ENCODE measurements at regions not wholly inside any gene's neighbourhood (a gene's known extent, or its start where the extent isn't known, plus 50 kb on each side); places are given as distances from the start of the nearest gene placed in this dataset.

DNA sequence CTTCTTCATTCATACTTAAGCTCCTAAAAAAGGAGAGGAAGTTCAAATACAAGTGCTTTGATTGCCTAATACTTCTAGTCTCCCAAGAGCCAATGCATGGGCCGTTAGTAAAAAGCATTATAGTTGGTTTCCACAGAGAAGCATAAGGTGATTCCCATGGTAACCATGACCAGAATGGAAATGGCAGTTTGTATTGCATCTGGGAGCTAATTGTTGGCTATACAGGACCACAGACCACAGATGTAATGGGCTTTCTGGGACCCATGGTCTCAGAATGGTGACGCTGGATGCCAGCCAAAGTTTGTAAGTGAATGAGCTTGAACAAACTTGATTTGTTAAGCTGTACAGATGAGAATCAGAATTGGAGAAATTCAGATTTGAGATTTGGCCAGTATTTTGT is 333.9 kb upstream of the C11orf87 start:
- intact Hi-C loops (cut with DNase I): no loop called here
- DNase-seq (ENCODE audit: low spot score): no peak

DNA sequence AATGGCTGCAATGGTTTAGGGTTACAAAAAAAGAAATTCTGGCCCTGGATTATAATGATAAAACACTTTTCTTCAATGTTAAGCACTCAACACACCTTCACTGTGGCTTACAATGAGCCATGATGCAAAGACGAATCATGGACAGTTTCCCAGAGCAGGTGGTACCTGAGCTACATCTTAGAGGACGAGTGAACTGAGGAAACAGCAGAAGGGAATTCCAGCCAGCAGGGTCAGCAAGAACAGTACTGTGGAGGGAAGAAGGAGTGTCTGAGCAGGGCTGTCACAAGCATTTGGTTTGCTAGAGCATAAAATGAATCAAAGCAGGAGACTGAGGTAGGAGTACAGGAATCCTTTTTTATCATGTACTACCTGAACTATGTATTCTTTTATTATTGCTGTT is 332.8 kb upstream of the C11orf87 start:
- intact Hi-C loops (cut with DNase I): no loop called here
- no peak for DNase-seq (ENCODE audit: low spot score)

DNA sequence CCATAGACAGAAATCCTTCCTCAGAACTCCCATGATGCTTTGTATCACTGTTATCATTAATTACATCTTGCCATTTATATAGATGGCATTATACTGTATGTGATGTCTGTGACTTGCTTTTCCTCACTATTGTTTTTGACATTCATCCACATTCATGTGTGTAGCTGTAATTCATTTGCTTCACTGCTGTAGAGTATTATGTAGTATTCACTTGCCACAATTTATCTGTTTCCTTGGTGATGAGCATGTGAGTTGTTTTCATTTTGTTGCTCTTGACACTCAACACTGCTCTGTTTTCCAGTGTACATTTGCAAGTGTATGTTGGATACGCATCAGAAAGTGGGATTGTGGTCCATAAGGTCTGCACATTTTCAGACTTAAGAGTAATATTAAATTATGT is 328.6 kb upstream of the C11orf87 start:
- intact Hi-C loops (cut with DNase I): no loop called here
- DNase-seq (ENCODE audit: low spot score): no peak

DNA sequence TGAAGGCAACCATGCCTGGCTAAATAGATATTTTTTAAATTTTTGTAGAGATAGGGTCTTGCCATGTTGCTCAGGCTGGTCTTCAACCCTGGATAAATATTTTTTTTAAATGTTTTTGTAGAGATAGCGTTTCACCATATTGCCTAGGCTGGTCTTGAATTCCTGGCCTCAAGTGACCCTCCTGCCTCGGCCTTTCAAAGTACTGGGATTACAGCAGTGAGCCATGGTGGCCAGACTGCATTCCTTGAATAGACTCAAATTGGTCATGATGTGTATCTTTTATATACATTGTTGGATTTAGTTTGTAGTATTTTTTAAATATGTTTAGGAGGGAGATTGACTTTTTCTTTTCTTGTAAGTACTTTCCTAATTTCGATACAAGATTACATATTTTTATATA is 325.7 kb upstream of the C11orf87 start:
- intact Hi-C loops (cut with DNase I): no loop called here
- DNase-seq (ENCODE audit: low spot score): no peak

DNA sequence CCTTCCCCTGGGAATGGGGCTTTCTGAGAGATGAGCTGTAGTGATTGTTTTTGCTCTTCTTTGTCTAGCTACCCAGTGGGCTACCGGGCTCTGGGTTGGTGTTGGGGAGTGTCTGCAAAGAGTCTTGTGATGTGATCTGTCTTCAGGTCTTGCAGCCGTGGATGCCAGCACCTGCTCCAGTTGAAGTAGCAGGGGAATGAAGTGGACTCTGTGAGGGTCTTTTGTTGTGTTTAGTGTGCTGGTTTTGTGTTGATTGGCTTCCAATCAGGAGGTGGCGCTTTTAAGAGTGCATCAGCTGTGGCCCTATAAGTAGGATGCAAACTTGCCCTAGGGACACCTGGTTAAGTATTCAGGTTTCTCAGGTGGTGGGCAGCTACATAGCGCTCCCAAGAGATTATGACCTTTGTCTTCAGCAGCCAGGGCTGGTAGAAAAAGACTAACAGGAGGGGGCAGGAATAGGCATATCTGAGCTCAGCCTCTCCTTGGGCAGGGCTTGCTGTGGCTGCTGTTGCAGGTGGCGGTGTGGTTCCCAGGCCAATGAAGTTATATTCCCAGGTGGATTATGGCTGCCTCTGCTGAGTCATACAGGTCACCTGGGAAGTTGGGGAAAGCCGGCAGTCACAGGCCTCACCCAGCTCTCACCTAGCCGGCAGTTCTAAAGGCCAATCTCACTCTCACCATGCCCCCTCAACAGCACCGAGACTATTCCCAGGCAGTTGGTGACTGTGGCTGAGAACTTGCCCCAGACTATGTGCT is 315.7 kb upstream of the C11orf87 start:
- intact Hi-C loops (cut with DNase I): no loop called here
- DNase-seq (ENCODE audit: low spot score): no peak

DNA sequence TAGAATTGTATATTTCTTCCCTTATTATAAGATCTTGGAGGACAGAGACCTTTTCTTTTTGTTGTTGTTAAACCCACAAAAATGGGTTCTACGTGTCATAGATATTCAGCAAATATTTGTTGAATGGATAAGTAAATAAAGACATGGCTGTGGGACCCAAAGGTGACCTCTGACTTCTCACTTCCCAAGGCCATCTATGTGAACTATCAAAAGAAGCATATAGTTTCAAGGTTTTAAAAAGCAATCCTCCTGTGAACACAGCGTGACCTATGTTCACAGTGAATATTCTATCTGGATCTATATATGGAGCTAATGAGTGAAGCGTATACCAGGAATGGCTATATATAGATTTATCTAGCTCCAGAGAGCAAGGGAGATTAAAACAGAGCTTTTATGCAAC is 312.8 kb upstream of the C11orf87 start:
- no peak for DNase-seq (ENCODE audit: low spot score)
- intact Hi-C loops (cut with DNase I): no loop called here

DNA sequence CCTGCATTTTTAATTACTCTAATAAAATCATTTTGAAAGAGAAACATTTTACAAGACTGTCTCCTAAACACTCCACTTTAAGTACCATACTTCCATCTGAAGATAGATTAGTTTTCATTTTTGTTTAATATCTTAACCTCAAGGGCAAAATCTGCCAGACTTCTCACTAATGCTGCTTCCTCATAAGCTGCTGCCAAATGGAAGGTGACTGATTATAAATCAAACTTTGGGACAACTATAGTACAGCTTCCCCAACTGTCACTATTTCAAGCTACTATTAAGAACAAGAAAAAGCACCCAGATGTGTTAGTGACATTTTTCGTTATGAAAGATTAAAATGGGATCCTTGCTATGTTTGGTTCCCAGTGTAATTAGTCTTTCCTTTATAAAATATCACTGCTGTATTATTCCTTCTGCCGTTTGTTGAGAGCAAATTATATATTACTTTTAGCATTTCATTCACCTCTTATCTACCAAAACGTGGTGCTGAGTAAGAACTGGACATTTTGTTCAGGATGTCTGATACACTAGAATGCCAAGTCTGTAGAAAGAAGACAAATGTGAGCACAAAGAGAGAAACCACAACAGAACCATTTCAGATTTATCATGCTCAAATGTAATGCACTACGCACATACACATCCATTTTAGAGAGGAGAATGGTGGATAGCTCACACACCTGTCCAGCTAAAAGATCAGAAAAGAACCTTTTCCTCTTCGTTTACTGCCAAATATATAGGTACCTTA is 312.2 kb upstream of the C11orf87 start:
- intact Hi-C loops (cut with DNase I): no loop called here
- DNase-seq (ENCODE audit: low spot score): no peak

DNA sequence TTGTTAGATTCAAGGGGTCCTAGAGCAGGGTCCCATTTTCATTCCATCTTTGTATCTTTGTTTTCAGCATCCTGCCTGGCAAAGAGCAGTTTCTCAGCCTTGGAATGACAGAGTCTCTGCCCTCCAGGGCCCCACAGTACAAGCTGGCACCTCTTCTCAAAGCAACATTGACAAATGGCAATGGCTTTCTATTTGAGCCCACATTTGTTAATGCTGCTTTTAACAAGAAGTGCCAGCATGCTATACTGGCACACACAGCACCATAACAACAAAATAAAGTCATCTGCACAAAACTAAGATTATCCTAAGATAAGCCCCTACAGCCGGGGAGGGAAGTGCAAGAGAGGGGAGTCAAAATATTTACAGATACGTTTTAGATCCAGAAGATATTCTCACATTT is 309.7 kb upstream of the C11orf87 start:
- intact Hi-C loops (cut with DNase I): no loop called here
- DNase-seq (ENCODE audit: low spot score): no peak

DNA sequence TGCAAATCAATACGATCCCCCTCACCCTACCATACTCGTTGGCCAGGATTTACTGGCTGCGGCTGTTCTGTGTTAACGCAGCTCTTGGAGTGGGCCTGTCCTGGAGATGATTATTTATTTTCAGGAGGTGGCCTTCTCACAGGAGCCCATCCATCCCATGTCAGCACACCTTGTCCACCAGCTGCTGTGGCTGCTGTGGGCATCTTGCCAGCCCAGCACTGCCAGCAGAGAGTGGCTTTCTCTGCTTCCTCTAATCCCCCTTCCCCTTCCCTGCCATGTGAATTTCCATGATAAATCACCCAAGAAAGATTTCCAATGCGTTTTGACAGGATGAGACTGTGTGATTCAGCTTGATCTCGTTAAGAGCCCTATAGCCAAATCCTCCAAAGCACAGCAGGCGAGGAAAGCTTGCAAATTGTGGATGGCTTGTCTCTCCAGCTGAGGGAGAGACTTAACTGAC is 309.1 kb upstream of the C11orf87 start:
- intact Hi-C loops (cut with DNase I): no loop called here
- no peak for DNase-seq (ENCODE audit: low spot score)

DNA sequence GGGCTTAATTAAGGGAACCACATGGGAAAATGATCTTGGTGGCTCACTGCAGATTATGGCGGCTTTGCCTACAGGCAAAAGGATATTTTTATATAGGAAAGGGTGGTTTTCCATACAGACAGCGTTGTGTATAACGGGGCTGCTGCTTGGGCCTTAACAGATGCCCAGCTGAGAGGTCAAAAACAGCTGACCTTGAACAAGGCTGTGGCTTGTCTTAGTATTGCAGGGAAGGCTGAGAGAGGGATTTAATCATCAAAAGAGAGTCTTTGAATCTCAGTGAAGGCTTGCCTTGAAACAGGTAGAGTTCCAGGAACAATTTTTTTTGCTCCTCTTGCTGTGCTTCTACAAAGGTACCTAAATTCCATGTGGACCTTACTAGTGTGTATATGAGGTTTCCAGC is 301.6 kb upstream of the C11orf87 start:
- intact Hi-C loops (cut with DNase I): no loop called here
- no peak for DNase-seq (ENCODE audit: low spot score)

DNA sequence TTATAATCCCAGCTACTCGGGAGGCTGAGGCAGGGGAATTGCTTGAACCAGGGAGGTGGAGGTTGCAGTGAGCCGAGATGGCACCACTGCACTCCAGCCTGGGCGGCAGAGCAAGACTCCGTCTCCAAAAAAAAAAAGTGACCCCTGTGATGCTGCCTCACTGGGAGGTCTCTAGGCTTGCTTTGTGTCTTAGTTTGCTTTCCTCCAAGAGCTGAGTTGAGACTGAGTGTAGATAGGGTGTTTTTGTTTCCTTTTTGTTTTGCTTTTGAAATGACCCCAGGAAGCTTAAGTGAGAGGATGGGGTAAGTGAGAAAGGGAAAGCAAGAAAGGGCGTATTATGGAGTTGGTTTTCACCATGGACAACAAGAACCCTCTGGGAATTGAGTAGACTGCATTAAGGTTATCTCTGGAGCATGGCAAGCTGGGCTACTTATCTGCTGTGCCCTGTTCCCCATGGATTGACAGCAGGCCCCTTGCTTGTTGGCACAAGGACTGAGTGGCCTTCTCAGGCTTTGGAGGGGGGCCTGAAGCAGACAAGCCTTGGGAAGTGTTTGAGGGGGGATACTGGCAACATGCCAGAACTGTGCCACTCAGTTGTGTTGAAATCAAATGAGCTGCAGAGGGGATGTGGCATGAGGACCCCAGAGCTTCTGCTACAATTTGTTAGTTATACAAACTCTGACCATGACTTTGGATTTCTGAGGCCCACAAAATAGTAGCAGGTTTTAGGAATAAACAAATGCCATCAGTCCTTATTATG is 300.6 kb upstream of the C11orf87 start:
- intact Hi-C loops (cut with DNase I): no loop called here
- no peak for DNase-seq (ENCODE audit: low spot score)

DNA sequence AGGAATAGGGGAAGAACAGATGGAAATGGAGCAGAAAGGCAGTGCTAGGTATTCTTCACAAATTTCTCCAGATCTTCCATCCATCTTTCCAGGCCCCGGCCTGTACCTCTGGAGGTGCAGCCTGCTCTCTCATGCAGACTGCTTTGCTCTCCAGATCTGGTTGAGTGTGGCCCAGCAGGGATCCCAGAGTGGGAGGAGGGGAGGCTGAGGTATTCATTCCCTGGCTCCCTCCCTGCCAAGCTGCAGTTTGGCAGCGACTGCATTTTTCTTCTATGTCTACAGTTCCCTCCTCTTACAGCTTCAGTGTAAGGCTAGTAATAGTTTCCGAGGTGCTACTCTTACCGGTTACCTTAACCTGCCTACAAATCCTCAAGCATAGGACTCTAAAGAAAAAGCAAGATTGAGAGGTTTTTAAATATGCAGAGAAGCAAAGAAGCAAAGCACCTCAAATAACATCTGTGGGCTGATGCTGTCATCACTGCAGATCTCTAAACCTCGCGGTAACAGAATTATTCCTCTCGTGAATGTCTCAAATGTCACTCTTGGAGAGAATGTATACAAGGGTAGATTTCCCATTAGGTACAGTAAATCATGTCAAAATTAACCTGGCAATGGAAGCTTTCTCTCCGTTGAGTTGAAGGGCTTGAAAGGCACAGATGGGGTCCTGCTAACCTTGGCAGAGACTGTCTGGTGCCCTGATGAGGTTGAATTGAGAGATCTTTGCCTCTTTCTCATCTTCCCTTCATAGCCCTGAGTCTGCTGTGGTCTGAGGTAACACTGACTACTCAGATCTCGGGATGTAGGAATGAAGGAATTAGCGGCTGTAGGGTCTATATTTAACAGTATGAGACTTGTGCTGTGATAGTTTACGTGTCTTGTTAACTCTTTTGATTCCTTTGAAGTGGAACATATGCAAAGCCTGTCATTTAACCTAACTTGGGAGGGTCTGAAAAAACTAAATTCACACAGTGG is 297.9 kb upstream of the C11orf87 start:
- DNase-seq (ENCODE audit: low spot score): no peak

DNA sequence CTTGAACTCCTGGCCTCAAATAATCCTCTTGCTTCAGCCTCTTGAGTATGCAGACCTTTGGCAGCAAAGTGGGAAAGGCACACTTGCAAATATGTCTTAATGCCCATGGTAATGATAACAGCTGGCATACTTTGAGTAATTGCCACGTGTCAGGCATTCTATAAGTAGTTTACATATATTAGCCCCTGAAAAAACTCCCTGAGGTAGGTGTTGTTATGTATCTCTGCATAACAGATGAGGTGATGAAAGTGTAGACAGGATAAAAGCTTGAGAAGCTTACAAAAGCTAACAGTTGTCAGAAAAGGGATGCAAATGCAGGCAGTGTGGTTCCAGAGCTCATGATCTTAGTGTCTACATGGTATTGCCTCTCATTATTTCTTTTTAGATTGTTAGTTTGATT is 291.1 kb upstream of the C11orf87 start:
- intact Hi-C loops (cut with DNase I): no loop called here
- DNase-seq (ENCODE audit: low spot score): no peak

More for the DNA sequence above, 297.9 kb upstream of the C11orf87 start:
- intact Hi-C loops (cut with DNase I): no loop called here

DNA sequence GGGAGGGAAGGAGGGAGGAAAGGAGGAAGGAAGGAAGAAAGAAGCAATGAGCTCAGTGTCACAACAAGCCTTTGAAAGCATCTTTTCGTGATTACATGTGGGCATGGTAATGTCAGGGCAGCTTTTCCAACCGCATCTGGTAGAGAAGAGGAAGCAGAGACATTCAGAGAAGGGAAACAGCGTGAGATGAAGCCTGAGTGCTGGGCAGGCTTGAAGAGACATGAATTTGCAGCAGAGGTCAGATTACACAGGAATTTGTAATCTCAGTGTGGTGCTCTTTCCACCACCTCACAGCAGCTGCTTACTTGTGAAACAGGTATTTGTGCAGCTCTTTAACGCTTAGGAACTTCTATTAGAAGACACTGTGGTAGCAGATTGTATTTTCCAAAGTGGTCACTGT is 289.5 kb upstream of the C11orf87 start:
- intact Hi-C loops (cut with DNase I): no loop called here
- DNase-seq (ENCODE audit: low spot score): no peak

DNA sequence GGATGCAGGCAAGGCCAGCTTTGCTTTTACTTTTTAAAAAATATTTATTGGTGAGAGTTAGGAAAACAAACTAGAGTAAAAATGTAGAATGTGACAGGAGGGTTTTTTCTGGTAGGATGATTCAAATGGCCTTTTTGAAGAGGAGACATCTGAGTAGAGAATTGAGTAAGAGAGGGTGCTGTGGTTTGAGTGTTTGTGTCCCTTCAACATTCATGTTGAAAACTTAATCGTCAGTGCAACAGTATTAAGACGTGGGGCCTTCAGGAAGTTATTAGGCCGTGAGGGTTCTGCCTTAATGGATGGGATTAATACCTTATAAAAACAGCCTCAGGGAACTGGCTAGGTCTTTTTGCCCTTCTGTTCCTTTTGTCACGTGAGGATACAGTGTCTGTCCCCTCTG is 288.8 kb upstream of the C11orf87 start:
- intact Hi-C loops (cut with DNase I): no loop called here
- no peak for DNase-seq (ENCODE audit: low spot score)

DNA sequence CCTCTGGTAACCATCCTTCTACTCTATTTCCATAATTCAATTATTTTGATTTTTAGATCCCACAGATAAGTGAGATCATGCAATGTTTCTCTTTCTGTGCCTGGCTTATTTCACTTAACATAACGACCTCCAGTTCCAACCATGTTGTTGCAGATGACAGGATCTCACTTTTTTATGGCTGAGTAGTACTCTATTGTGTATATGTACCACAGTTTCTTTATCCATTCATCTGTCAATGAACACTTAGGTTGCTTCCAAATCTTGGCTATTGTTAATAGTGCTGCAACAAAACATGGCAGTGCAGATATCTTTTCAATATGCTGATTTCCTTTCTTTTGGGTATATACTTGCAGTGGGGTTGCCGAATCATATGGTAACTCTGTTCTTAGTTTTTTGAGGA is 286.4 kb upstream of the C11orf87 start:
- intact Hi-C loops (cut with DNase I): no loop called here
- DNase-seq (ENCODE audit: low spot score): no peak

DNA sequence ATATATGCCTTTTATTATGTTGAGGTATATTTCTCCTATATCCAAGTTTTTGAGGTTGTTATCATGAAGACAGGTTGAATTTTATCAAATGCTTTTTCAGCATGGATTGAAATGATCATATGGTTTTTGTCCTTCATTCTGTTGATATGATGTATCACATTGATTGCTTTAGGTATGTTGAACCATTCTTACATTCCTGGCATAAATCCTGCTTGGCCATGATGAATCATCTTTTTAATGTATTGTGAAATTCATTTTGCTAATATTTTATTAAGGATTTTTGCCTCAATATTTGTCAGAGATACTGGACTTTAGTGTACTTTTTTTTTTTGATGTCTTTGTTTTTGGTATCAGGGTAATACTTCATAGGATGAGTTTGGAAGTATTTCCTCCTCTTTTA is 283.8 kb upstream of the C11orf87 start:
- DNase-seq (ENCODE audit: low spot score): no peak
- intact Hi-C loops (cut with DNase I): no loop called here

DNA sequence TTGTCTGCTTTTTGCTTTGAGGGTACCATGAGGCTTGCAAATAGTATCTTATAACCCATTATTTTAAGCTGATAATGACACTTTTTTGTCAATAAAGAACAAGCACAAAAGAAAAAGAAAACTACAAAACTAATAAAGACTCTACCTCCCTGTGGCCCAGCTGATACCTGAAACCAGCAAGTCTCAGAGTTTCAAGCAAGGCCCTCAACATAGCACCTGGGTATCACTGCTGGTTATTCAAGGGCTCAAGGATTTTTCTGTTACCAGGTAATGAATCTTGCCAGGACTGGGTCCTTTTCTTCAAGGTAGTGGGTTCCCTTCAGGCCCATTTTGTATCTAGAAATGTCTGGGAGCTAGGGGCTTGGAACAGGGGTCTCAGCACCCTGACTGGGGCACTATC is 281.6 kb upstream of the C11orf87 start:
- intact Hi-C loops (cut with DNase I): no loop called here
- DNase-seq (ENCODE audit: low spot score): no peak

DNA sequence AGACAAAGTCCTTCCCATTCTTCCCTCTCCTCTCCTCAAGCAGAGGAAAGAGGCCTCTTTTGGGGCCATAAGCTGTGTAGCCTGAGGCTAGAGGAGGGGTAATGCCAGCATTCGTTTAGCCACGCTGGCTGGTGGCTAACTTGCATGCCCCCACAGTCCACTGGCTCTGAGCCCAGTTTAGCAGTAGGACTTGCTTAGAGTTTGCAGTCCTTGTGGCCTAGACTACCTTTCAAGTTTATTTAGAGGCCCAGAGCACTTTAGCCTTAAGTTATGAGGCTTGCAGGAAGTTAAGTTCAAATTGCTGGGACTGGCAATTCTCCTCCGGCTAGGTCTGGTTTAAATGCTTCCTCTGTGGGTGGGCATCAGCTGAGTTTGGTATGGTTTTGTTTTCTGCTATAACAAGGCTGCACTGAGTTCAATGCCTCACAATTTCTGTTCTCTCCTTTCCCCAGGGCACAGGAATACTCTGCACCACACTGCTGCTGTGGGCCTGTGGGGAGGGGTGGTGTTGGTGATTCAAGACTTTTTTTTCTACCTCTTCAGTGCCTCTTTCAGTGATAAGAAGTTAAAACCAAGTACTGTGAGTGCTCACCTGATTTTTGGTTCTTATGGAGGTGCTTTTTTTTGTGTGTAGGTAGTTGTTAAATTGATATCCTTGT is 281.0 kb upstream of the C11orf87 start:
- intact Hi-C loops (cut with DNase I): no loop called here
- no peak for DNase-seq (ENCODE audit: low spot score)

All from cardiac septum (tissue), 1 donor.